Aorta (tissue), 5 donors: ENCODE measurements at regions not wholly inside any gene's neighbourhood (a gene's known extent, or its start where the extent isn't known, plus 50 kb on each side); places are given as distances from the start of the nearest gene placed in this dataset.
"Not testable (repeated sequence)": the region's sequence is repeated elsewhere in the genome, so short reads cannot be mapped to it uniquely, and the experiment has no call there.

Experiments used
- ATAC-seq: fragments of 200-7000 bp; cut with Tn5 transposase; one replicate; pipeline ENCODE4 v1.9.1; 2022; ENCODE audit warnings: moderate library complexity; ENCODE audit not compliant: low FRiP score
- DNase-seq, 2 donors: peaks; one replicate each; pipeline ENCODE4 v3.0.0-alpha.2; 2020
- H3K27ac ChIP-seq, 2 donors: one replicate each; pipeline ENCODE4 v1.5.1; 2013; ENCODE audit warnings: low read length in 2 of 2, mild to moderate bottlenecking in 2 of 2, moderate library complexity in 2 of 2, control low read depth in 1 of 2, inconsistent platforms in 1 of 2, low read depth in 1 of 2
- H3K27me3 ChIP-seq, 2 donors: one replicate each; pipeline ENCODE4 v1.6.1; 2013; ENCODE audit warnings: control low read depth in 1 of 2, low read length in 1 of 2, mild to moderate bottlenecking in 1 of 2, moderate library complexity in 1 of 2; ENCODE audit not compliant: insufficient read depth in 2 of 2, control insufficient read depth in 1 of 2
- H3K36me3 ChIP-seq, 2 donors: one replicate each; pipeline ENCODE4 v1.6.1; 2013; ENCODE audit warnings: control low read depth in 1 of 2, low read length in 1 of 2, mild to moderate bottlenecking in 1 of 2; ENCODE audit not compliant: insufficient read depth in 2 of 2, control insufficient read depth in 1 of 2
- H3K4me1 ChIP-seq, 2 donors: one replicate each; pipeline ENCODE4 v1.6.1; 2013; ENCODE audit warnings: low read length in 2 of 2, control low read depth in 1 of 2, mild to moderate bottlenecking in 1 of 2, moderate library complexity in 1 of 2; ENCODE audit not compliant: insufficient read depth in 2 of 2, control insufficient read depth in 1 of 2
- H3K4me3 ChIP-seq, 2 donors: one replicate each; pipeline ENCODE4 v1.5.1; 2013; ENCODE audit warnings: low read length in 2 of 2, control low read depth in 1 of 2, mild to moderate bottlenecking in 1 of 2
- H3K9me3 ChIP-seq: one replicate; pipeline ENCODE4 v1.6.1; 2013; ENCODE audit warnings: mild to moderate bottlenecking, low read length; ENCODE audit not compliant: control insufficient read depth
- WGBS, 2 donors: extraction: QIAGEN DNeasy Blood & Tissue Kit; methylation state at CpG; one replicate each; pipeline ENCODE4 v1.1.7; 2013; 5-methylcytosine and 5-hydroxymethylcytosine counted together
- intact Hi-C, 2 donors: fragments of 100-400 bp; cut with DNase I; formaldehyde crosslinking; loops; one replicate each; pipeline versions ENCODE4 v1.14.2 to v1.15.0; 2022
- donor health status: healthy with polysubstance abuse.
- donor health status: Bipolar disorder and iron deficiency.
- donor health status: DM: no; HTN: no; CAD: no.
- donor health status: DM: no; HTN: no; CAD: no.
- donor health status: DM: yes; HTN: yes; CAD: no.

GRCh38 chr10:38718972-38719371, 624.8 kb downstream of the ZNF37A start:
- 76 to 81% methylated on average over 7 of the region's 7 CpGs for WGBS, 2 donors
- H3K27ac ChIP-seq, H3K36me3 ChIP-seq, H3K9me3 ChIP-seq, H3K4me1 ChIP-seq, intact Hi-C loops, H3K4me3 ChIP-seq, ATAC-seq, DNase-seq, H3K27me3 ChIP-seq: not testable (repeated sequence)

GRCh38 chr10:38730076-38730475, 635.9 kb downstream of the ZNF37A start:
- no peaks in the 10 kb centered on the region for H3K27me3 ChIP-seq
- DNase-seq (no peak), ATAC-seq (no peak)
- no peaks in the 10 kb centered on the region for H3K4me1 ChIP-seq
- H3K9me3 ChIP-seq, result peaks cover 1% of the 10 kb centered on the region
- H3K36me3 ChIP-seq, result no peaks in the 10 kb centered on the region
- no peak overlapping the region for H3K4me3 ChIP-seq
- intact Hi-C loops, result no loop called here
- H3K27ac ChIP-seq, result no peak overlapping the region
- WGBS, 2 donors, result 77 to 84% methylated on average over 47 to 48 of the region's 48 CpGs

GRCh38 chr10:38736646-38737045, 642.5 kb downstream of the ZNF37A start:
- 64 to 72% methylated on average over 14 of the region's 14 CpGs for WGBS, 2 donors
- H3K36me3 ChIP-seq, H3K27me3 ChIP-seq, H3K4me3 ChIP-seq, intact Hi-C loops, H3K27ac ChIP-seq, H3K4me1 ChIP-seq, H3K9me3 ChIP-seq, ATAC-seq, DNase-seq: not testable (repeated sequence)

GRCh38 chr10:38737224-38737623, 643.1 kb downstream of the ZNF37A start:
- DNase-seq, H3K4me1 ChIP-seq, H3K36me3 ChIP-seq, H3K4me3 ChIP-seq, ATAC-seq, H3K27me3 ChIP-seq, H3K27ac ChIP-seq, H3K9me3 ChIP-seq, intact Hi-C loops: not testable (repeated sequence)
- WGBS, 2 donors, result 91 to 95% methylated on average over 5 of the region's 5 CpGs

- H3K9me3 ChIP-seq, H3K4me1 ChIP-seq, H3K4me3 ChIP-seq, H3K36me3 ChIP-seq, DNase-seq, intact Hi-C loops, ATAC-seq, H3K27me3 ChIP-seq, H3K27ac ChIP-seq: not testable (repeated sequence)
- 53 to 62% methylated on average over 3 of the region's 3 CpGs for WGBS, 2 donors
Measured at GRCh38 chr10:38738011-38738410, 643.9 kb downstream of the ZNF37A start.

GRCh38 chr10:38739011-38739775, 645.1 kb downstream of the ZNF37A start:
- H3K27me3 ChIP-seq, ATAC-seq, intact Hi-C loops, H3K4me3 ChIP-seq, H3K36me3 ChIP-seq, H3K4me1 ChIP-seq, H3K9me3 ChIP-seq, H3K27ac ChIP-seq: not testable (repeated sequence)
- peak in 1 of 2 donors; percentile 39 for DNase-seq
- 42 to 73% methylated on average over 4 to 5 of the region's 5 CpGs for WGBS, 2 donors

GRCh38 chr10:38740102-38740501, 646.0 kb downstream of the ZNF37A start:
- Histone ChIP-seq H3K36me3 (no peaks in the 10 kb centered on the region), H3K4me1 (no peaks in the 10 kb centered on the region), H3K27me3 (no peaks in the 10 kb centered on the region), H3K9me3 (peaks cover 1% of the 10 kb centered on the region), H3K4me3 (no peak overlapping the region), H3K27ac (no peak overlapping the region)
- intact Hi-C loops, result no loop called here
- no peak for DNase-seq
- no peak for ATAC-seq
- WGBS, 2 donors, result 52 to 76% methylated on average over 5 of the region's 5 CpGs

GRCh38 chr10:38741226-38741625, 647.1 kb downstream of the ZNF37A start:
- WGBS, 2 donors, result 69 to 72% methylated on average over 3 of the region's 3 CpGs
- H3K27me3 ChIP-seq, result no peaks in the 10 kb centered on the region
- peaks cover 1% of the 10 kb centered on the region for H3K9me3 ChIP-seq
- DNase-seq (no peak), ATAC-seq (no peak)
- H3K27ac ChIP-seq, result no peak overlapping the region
- intact Hi-C loops, result no loop called here
- H3K36me3 ChIP-seq, result no peaks in the 10 kb centered on the region
- H3K4me1 ChIP-seq, result no peaks in the 10 kb centered on the region
- H3K4me3 ChIP-seq, result no peak overlapping the region

- H3K27ac ChIP-seq, H3K36me3 ChIP-seq, H3K4me3 ChIP-seq, H3K27me3 ChIP-seq, H3K4me1 ChIP-seq, ATAC-seq, H3K9me3 ChIP-seq, DNase-seq, intact Hi-C loops: not testable (repeated sequence)
- whole genome bisulfite sequencing, 2 donors, result 48 to 52% methylated on average over 1 of the region's 1 CpG
Measured at GRCh38 chr10:38744446-38744845, 650.3 kb downstream of the ZNF37A start.
